Esophagus squamous epithelium (tissue), 5 donors: ENCODE measurements at regions not wholly inside any gene's neighbourhood (a gene's known extent, or its start where the extent isn't known, plus 50 kb on each side); places are given as distances from the start of the nearest gene placed in this dataset.

Experiments
- DNase-seq: peaks from one replicate; lab custom pipeline; 2025; lab: John Stamatoyannopoulos, UW
- H3K27ac ChIP-seq, 4 donors: fragments of 200-600 bp; sonication (generic); one replicate each; pipeline ENCODE4 v1.5.1; 2016 to 2019; ENCODE audit warnings: mild to moderate bottlenecking in 1 of 4
- H3K27me3 ChIP-seq, 4 donors: fragments of 200-600 bp; sonication (generic); 1 replicate in 3 of 4; 2 replicates in 1 of 4; pipeline versions ENCODE4 v1.5.1 to v1.6.0; 2017 to 2021; ENCODE audit warnings: antibody characterized with exemption in 1 of 4
- H3K36me3 ChIP-seq, 3 donors: fragments of 200-600 bp; sonication (generic); one replicate each; pipeline ENCODE4 v1.5.1; 2016 to 2019
- H3K4me1 ChIP-seq, 3 donors: fragments of 200-600 bp; sonication (generic); one replicate each; pipeline ENCODE4 v1.5.1; 2017 to 2019
- H3K4me3 ChIP-seq, 4 donors: fragments of 200-600 bp; sonication (generic); 1 replicate in 3 of 4; 2 replicates in 1 of 4; pipeline ENCODE4 v1.5.1; 2016 to 2019; ENCODE audit warnings: mild to moderate bottlenecking in 2 of 4, moderate library complexity in 1 of 4
- H3K9me3 ChIP-seq, 3 donors: fragments of 200-600 bp; sonication (generic); one replicate each; pipeline ENCODE4 v1.5.1; 2016 to 2019
- CTCF ChIP-seq, 6 experiments: fragments of 450-650 bp in 4 of 6; fragments of 200-600 bp in 2 of 6; sonication (generic) in 2 of 6; IDR thresholded peaks; one replicate each; pipeline ENCODE4 v1.5.1; 2016 to 2019; ENCODE audit warnings: antibody characterized with exemption in 6 of 6, mild to moderate bottlenecking in 4 of 6, moderate library complexity in 4 of 6
- POLR2A ChIP-seq, 4 donors: fragments of 450-650 bp; IDR thresholded peaks; one replicate each; pipeline ENCODE4 v1.6.1; 2017; ENCODE audit warnings: antibody characterized with exemption in 4 of 4, mild to moderate bottlenecking in 4 of 4, moderate library complexity in 3 of 4
- WGBS, 2 donors: methylation state at CpG; one replicate each; pipeline ENCODE4 v1.1.5; 2018; 5-methylcytosine and 5-hydroxymethylcytosine counted together
- intact Hi-C: fragments of 100-400 bp; cut with DNase I; formaldehyde crosslinking; loops from one replicate; pipeline ENCODE4 v1.15.0; 2022
- donor health status: DM: yes; HTN: yes; CAD: no.

GRCh38 chr1:98299313-98299712 lies 362.2 kb upstream of the SNX7 start:
- intact Hi-C loops, result no loop called here

GRCh38 chr1:98298319-98298718 lies 363.2 kb upstream of the SNX7 start:
- H3K9me3 ChIP-seq, result no peaks in the 10 kb centered on the region
- DNase-seq, result no peak
- no peak overlapping the region for H3K27ac ChIP-seq
- H3K27me3 ChIP-seq, result no peaks in the 10 kb centered on the region
- H3K4me1 ChIP-seq, result no peaks in the 10 kb centered on the region
- no peak overlapping the region for H3K4me3 ChIP-seq
- WGBS, 2 donors, result 64 to 87% methylated on average over 2 of the region's 2 CpGs
- H3K36me3 ChIP-seq, result no peaks in the 10 kb centered on the region
- no peak for TF ChIP-seq CTCF (IDR thresholded peaks at IDR 0.05)
- no peak for TF ChIP-seq POLR2A (IDR thresholded peaks at IDR 0.05)
- intact Hi-C loops, result no loop called here

More at GRCh38 chr1:98299313-98299712, 362.2 kb upstream of the SNX7 start:
- no peak for DNase-seq
- Histone ChIP-seq H3K4me3 (no peak overlapping the region), H3K36me3 (no peaks in the 10 kb centered on the region), H3K9me3 (no peaks in the 10 kb centered on the region), H3K4me1 (no peaks in the 10 kb centered on the region), H3K27ac (no peak overlapping the region), H3K27me3 (no peaks in the 10 kb centered on the region)
- TF ChIP-seq POLR2A (IDR thresholded peaks at IDR 0.05) (no peak), CTCF (IDR thresholded peaks at IDR 0.05) (no peak)

- WGBS, 2 donors, result 67 to 94% methylated on average over 1 of the region's 1 CpG
- no peaks in the 10 kb centered on the region for H3K27me3 ChIP-seq
These were observed 364.8 kb upstream of the SNX7 start for GRCh38 chr1:98296681-98297080.

GRCh38 chr1:98294127-98294526 lies 367.4 kb upstream of the SNX7 start:
- no peaks in the 10 kb centered on the region for H3K9me3 ChIP-seq
- intact Hi-C loops, result no loop called here
- H3K36me3 ChIP-seq, result no peaks in the 10 kb centered on the region
- no peak for DNase-seq
- no peaks in the 10 kb centered on the region for H3K27me3 ChIP-seq
- 91 to 92% methylated on average over 2 of the region's 2 CpGs for WGBS, 2 donors
- H3K4me3 ChIP-seq, result no peak overlapping the region
- no peaks in the 10 kb centered on the region for H3K4me1 ChIP-seq
- no peak for TF ChIP-seq POLR2A (IDR thresholded peaks at IDR 0.05)
- no peak for TF ChIP-seq CTCF (IDR thresholded peaks at IDR 0.05)
- no peak overlapping the region for H3K27ac ChIP-seq

More at GRCh38 chr1:98296681-98297080, 364.8 kb upstream of the SNX7 start:
- no peak for DNase-seq
- TF ChIP-seq POLR2A (IDR thresholded peaks at IDR 0.05) (no peak), CTCF (IDR thresholded peaks at IDR 0.05) (no peak)
- no peaks in the 10 kb centered on the region for H3K4me1 ChIP-seq
- intact Hi-C loops, result no loop called here
- H3K4me3 ChIP-seq, result no peak overlapping the region
- H3K9me3 ChIP-seq, result no peaks in the 10 kb centered on the region
- no peak overlapping the region for H3K27ac ChIP-seq
- H3K36me3 ChIP-seq, result no peaks in the 10 kb centered on the region

GRCh38 chr1:98292994-98293393 lies 368.5 kb upstream of the SNX7 start:
- Histone ChIP-seq H3K36me3 (no peaks in the 10 kb centered on the region), H3K4me3 (no peak overlapping the region), H3K9me3 (no peaks in the 10 kb centered on the region), H3K27me3 (no peaks in the 10 kb centered on the region), H3K27ac (no peak overlapping the region), H3K4me1 (no peaks in the 10 kb centered on the region)
- TF ChIP-seq POLR2A (IDR thresholded peaks at IDR 0.05) (no peak), CTCF (IDR thresholded peaks at IDR 0.05) (no peak)
- DNase-seq, result no peak
- intact Hi-C loops, result no loop called here
